ENCODE measurements at regions not wholly inside any gene's neighbourhood (a gene's known extent, or its start where the extent isn't known, plus 50 kb on each side); places are given as distances from the start of the nearest gene placed in this dataset.

DNA sequence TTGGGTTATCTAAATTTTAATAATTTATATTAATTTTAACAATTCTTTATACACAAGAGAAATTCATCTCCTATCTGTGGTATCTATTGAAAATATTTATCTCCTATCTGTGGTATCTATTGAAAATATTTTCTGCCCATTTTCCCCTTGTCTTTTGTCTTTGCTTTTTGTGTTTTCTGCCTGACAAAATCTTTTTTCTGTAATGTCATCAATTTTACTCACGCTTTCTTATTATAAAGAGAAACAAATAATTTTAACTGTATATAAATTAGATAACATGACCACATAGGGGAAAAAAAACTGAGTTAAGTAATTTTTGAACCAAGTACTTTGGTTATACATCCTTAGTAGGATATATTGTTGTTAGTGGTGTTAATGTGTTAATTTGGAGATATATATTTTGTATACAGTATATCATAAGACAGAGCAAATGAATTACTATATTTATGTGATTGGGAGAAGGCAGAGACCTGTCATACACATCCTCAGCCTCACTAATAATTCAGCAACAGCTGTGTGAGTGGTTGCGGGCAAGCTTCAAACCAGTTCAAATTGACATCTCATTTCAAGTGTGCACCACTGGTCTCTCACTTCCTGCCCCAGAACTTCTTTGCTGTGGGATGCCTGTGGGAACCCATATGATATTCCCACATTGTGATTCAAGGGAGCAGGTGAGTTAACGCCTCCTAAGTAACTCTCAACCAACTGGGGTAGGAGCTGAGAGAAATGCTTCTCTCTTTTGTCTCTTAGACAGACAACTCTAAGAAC is 292.4 kb downstream of the SP3 start:
- POLR2A ChIA-PET, result no interaction called here
- Histone ChIP-seq H3K36me3 (replicated peaks in 1 of 2; ENCODE audit: control insufficient read depth in 1 of 2, insufficient read depth in 2 of 2, low read length in 2 of 2) (no peaks in the 10 kb centered on the region), H3K79me2 (ENCODE audit: insufficient read depth, low read length) (no peaks in the 10 kb centered on the region), H3K4me2 (ENCODE audit: low read depth, low read length) (no peak overlapping the region), H3K27me3 (ENCODE audit: control insufficient read depth in 1 of 2, insufficient read depth in 2 of 2, low read length in 2 of 2) (no peaks in the 10 kb centered on the region), H3K4me3 (replicated peaks in 1 of 3; ENCODE audit: insufficient read depth in 1 of 3, low read depth in 2 of 3, low read length in 3 of 3) (no peak overlapping the region), H3K9me3 (ENCODE audit: low read length) (no peaks in the 10 kb centered on the region), H3K4me1 (ENCODE audit: insufficient read depth, low read length) (no peaks in the 10 kb centered on the region), H3K9ac (ENCODE audit: insufficient read depth, low read depth, low read length) (no peak overlapping the region), H4K20me1 (ENCODE audit: insufficient read depth, low read length) (no peaks in the 10 kb centered on the region), H2AFZ (ENCODE audit: low read length) (no peak overlapping the region), H3K27ac (ENCODE audit: extremely low read length, insufficient read depth, low read length) (no peak overlapping the region)
- in situ Hi-C loops (cut with HindIII; ENCODE audit: extremely low pct_ligation_motif_present, low pct_unique_long_range_greater_than_20kb) (no loop called here), intact Hi-C loops (cut with micrococcal nuclease; ENCODE audit: unreplicated experiment) (no loop called here)
- WGBS (ENCODE audit: low lambda C conversion rate), result 24% methylated on average over 3 of the region's 3 CpGs
- TF ChIP-seq MAFF (IDR thresholded peaks at IDR 0.05; ENCODE audit: low read depth, low read length) (peak; percentile 65), KDM6A (CRISPR knock-in tag; IDR thresholded peaks at IDR 0.05; ENCODE audit: low read depth) (no peak), MAFK (conservative IDR thresholded peaks at IDR 0.05 in 1 of 2, IDR thresholded peaks at IDR 0.05 in 1 of 2; ENCODE audit: low read length in 2 of 2) (peak; percentile 64 to 77), FIP1L1 (IDR thresholded peaks at IDR 0.05; ENCODE audit: borderline replicate concordance, insufficient read depth, low read depth, low read length) (no peak), JUNB (CRISPR knock-in tag; IDR thresholded peaks at IDR 0.05; ENCODE audit: borderline replicate concordance) (no peak)
- TF ChIP-seq, protein P1, sequence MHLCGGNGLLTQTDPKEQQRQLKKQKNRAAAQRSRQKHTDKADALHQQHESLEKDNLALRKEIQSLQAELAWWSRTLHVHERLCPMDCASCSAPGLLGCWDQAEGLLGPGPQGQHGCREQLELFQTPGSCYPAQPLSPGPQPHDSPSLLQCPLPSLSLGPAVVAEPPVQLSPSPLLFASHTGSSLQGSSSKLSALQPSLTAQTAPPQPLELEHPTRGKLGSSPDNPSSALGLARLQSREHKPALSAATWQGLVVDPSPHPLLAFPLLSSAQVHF (CRISPR knock-in tag; IDR thresholded peaks at IDR 0.05), result no peak
- no TSS peak for BruUV-seq (replicated peaks)
- FAIRE-seq (no peak), ATAC-seq (no peak), DNase-seq (ENCODE audit: low spot score) (no peak)
- CTCF ChIA-PET (ENCODE audit: low intra/inter-chr PET ratio, low total read pairs), result no interaction called here

DNA sequence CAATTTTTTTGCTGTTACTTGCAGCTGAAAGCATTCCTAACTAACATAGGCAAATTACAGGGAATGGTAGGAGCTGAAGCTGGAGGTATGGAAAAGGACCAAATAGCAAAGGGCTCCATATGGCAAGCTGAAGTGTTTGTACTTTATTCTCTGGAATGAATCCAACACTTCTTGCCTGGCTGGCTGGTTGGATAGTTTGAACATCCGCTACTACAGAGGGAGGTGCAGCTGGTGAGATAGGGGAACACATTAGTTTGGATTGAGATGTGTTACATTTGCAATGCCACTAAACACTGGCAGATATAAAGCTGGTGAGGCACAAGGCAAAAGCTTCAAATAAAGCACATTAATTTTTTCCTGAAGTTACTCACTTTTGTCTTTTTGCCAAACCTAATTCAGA is 291.5 kb downstream of the SP3 start:
- no peaks in the 10 kb centered on the region for H3K27me3 ChIP-seq (ENCODE audit: control insufficient read depth in 1 of 2, insufficient read depth in 2 of 2, low read length in 2 of 2)
- in situ Hi-C loops (cut with HindIII; ENCODE audit: extremely low pct_ligation_motif_present, low pct_unique_long_range_greater_than_20kb), result no loop called here
- no peak overlapping the region for H2AFZ ChIP-seq (ENCODE audit: low read length)
- H3K36me3 ChIP-seq (replicated peaks in 1 of 2; ENCODE audit: control insufficient read depth in 1 of 2, insufficient read depth in 2 of 2, low read length in 2 of 2), result no peaks in the 10 kb centered on the region
- BruUV-seq (replicated peaks), result no TSS peak
- no peaks in the 10 kb centered on the region for H3K79me2 ChIP-seq (ENCODE audit: insufficient read depth, low read length)
- ChIA-PET POLR2A (no interaction called here), CTCF (ENCODE audit: low intra/inter-chr PET ratio, low total read pairs) (no interaction called here)
- H3K9ac ChIP-seq (ENCODE audit: insufficient read depth, low read depth, low read length), result no peak overlapping the region
- H3K9me3 ChIP-seq (ENCODE audit: low read length), result no peaks in the 10 kb centered on the region
- no peak overlapping the region for H3K4me2 ChIP-seq (ENCODE audit: low read depth, low read length)
- FAIRE-seq (no peak), DNase-seq (ENCODE audit: low spot score) (no peak), ATAC-seq (no peak)
- H3K27ac ChIP-seq (ENCODE audit: extremely low read length, insufficient read depth, low read length), result no peak overlapping the region
- 0% methylated on average over 1 of the region's 1 CpG for WGBS (ENCODE audit: low lambda C conversion rate)
- H3K4me1 ChIP-seq (ENCODE audit: insufficient read depth, low read length), result no peaks in the 10 kb centered on the region
- no peak overlapping the region for H3K4me3 ChIP-seq (replicated peaks in 1 of 3; ENCODE audit: insufficient read depth in 1 of 3, low read depth in 2 of 3, low read length in 3 of 3)
- H4K20me1 ChIP-seq (ENCODE audit: insufficient read depth, low read length), result no peaks in the 10 kb centered on the region
- intact Hi-C loops (cut with micrococcal nuclease; ENCODE audit: unreplicated experiment), result no loop called here
- TF ChIP-seq, protein P2, sequence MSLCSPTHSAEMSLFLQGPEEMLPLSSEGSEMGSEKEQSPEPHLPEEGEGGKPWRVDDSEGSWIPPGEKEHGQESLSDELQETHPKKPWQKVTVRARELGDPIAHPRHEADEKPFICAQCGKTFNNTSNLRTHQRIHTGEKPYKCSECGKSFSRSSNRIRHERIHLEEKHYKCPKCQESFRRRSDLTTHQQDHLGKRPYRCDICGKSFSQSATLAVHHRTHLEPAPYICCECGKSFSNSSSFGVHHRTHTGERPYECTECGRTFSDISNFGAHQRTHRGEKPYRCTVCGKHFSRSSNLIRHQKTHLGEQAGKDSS (CRISPR knock-in tag; IDR thresholded peaks at IDR 0.05; ENCODE audit: borderline replicate concordance, low read depth), result no peak
- TF ChIP-seq MAFF (IDR thresholded peaks at IDR 0.05; ENCODE audit: low read depth, low read length) (no peak), ZNF263 (CRISPR knock-in tag; IDR thresholded peaks at IDR 0.05) (no peak), ZKSCAN8 (CRISPR knock-in tag; IDR thresholded peaks at IDR 0.05; ENCODE audit: borderline replicate concordance) (no peak), ZNF768 (CRISPR knock-in tag; IDR thresholded peaks at IDR 0.05) (no peak)
- TF ChIP-seq, protein P3, sequence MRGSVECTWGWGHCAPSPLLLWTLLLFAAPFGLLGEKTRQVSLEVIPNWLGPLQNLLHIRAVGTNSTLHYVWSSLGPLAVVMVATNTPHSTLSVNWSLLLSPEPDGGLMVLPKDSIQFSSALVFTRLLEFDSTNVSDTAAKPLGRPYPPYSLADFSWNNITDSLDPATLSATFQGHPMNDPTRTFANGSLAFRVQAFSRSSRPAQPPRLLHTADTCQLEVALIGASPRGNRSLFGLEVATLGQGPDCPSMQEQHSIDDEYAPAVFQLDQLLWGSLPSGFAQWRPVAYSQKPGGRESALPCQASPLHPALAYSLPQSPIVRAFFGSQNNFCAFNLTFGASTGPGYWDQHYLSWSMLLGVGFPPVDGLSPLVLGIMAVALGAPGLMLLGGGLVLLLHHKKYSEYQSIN (CRISPR knock-in tag; IDR thresholded peaks at IDR 0.05; ENCODE audit: borderline replicate concordance), result no peak
- TF ChIP-seq, protein P4, sequence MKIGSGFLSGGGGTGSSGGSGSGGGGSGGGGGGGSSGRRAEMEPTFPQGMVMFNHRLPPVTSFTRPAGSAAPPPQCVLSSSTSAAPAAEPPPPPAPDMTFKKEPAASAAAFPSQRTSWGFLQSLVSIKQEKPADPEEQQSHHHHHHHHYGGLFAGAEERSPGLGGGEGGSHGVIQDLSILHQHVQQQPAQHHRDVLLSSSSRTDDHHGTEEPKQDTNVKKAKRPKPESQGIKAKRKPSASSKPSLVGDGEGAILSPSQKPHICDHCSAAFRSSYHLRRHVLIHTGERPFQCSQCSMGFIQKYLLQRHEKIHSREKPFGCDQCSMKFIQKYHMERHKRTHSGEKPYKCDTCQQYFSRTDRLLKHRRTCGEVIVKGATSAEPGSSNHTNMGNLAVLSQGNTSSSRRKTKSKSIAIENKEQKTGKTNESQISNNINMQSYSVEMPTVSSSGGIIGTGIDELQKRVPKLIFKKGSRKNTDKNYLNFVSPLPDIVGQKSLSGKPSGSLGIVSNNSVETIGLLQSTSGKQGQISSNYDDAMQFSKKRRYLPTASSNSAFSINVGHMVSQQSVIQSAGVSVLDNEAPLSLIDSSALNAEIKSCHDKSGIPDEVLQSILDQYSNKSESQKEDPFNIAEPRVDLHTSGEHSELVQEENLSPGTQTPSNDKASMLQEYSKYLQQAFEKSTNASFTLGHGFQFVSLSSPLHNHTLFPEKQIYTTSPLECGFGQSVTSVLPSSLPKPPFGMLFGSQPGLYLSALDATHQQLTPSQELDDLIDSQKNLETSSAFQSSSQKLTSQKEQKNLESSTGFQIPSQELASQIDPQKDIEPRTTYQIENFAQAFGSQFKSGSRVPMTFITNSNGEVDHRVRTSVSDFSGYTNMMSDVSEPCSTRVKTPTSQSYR (CRISPR knock-in tag; IDR thresholded peaks at IDR 0.05; ENCODE audit: borderline replicate concordance), result no peak

Data from HepG2 (cell line).